LNCaP clone FGC (cell line): ENCODE measurements at regions not wholly inside any gene's neighbourhood (a gene's known extent, or its start where the extent isn't known, plus 50 kb on each side); places are given as distances from the start of the nearest gene placed in this dataset.
A peak's percentile ranks its signal among the peaks of the same experiment; 100 is the strongest.

Experiments
- DNase-seq: peaks from one replicate; pipeline ENCODE4 v3.0.0-alpha.2; 2011; ENCODE audit warnings: low read depth
- H3K4me3 ChIP-seq: 2 replicates; pipeline ENCODE4 v1.5.1; 2011; ENCODE audit warnings: mild to moderate bottlenecking, low read depth, low read length, control low read depth
- TF ChIP-seq, protein P1 (sequence below): IDR thresholded peaks from 2 replicates; pipeline ENCODE4 v1.5.1; 2012; ENCODE audit warnings: mild to moderate bottlenecking; ENCODE audit not compliant: control insufficient read depth, insufficient read depth; ENCODE audit errors: extremely low read depth

DNA sequence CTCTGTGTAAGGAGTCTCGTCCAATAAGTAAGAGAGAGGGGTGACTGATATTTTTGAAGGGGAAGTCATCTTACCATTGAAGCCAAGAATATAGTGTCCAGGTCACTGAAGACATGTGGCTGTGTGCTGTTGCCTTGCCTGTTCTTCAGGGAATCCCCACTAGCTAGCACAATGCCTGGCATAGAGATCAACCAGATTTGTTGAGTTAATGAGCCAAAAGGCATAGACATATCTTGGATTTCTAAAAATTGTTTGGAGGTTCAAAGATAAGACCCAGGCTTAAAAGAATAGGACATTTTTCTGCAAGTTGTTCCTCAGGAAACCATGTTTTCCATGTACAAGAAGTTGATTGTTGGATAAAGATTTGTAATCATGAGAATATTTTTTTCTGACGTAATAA, 119.3 kb upstream of the DKK2 start:
- TF ChIP-seq, protein P1, sequence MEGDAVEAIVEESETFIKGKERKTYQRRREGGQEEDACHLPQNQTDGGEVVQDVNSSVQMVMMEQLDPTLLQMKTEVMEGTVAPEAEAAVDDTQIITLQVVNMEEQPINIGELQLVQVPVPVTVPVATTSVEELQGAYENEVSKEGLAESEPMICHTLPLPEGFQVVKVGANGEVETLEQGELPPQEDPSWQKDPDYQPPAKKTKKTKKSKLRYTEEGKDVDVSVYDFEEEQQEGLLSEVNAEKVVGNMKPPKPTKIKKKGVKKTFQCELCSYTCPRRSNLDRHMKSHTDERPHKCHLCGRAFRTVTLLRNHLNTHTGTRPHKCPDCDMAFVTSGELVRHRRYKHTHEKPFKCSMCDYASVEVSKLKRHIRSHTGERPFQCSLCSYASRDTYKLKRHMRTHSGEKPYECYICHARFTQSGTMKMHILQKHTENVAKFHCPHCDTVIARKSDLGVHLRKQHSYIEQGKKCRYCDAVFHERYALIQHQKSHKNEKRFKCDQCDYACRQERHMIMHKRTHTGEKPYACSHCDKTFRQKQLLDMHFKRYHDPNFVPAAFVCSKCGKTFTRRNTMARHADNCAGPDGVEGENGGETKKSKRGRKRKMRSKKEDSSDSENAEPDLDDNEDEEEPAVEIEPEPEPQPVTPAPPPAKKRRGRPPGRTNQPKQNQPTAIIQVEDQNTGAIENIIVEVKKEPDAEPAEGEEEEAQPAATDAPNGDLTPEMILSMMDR, result no peak
- no peak overlapping the region for H3K4me3 ChIP-seq
- DNase-seq, result no peak

DNA sequence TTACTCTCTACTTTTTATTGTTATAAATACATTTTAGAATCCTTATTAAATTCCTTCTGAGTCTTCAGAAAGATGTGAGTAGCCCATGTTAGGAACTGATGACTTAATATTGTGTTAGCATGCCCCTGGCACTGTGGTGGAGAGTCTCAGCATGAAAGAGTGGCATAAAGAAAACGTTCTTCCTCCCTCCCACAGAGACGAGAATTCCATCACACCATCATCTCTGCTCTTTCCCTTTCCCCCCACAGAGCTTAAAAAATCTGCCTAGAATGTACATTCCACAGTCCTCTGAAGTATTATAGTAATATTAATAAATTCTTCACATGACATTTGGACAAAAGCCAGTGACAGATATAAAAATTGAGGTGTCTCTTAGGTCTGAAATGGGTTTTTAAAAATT, 117.8 kb upstream of the DKK2 start:
- H3K4me3 ChIP-seq, result no peak overlapping the region
- no peak for DNase-seq
- TF ChIP-seq, protein P1, result no peak

DNA sequence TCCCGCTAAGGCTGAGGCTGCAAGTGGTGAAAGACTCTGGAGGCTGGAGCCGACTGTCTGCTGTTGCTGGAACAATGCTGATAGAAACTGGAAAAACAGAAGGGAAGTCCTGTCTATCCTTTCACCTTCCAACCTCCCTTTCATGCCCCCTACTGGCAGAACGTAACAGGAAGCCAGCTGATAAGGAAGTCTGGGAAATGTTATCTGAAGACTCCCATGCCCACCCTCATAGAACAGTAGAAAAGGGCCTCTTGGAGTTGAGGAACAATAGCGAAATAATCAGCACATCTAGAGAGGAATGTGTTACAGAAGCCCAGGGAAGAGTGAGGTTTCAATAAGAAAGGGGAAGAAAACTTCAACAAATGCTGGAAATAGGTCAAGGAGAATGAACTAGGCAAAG, 117.1 kb upstream of the DKK2 start:
- no peak overlapping the region for H3K4me3 ChIP-seq
- DNase-seq, result no peak
- TF ChIP-seq, protein P1, result 0 out of 2 replicates have a peak, but pooled peaks have one; percentile 22

DNA sequence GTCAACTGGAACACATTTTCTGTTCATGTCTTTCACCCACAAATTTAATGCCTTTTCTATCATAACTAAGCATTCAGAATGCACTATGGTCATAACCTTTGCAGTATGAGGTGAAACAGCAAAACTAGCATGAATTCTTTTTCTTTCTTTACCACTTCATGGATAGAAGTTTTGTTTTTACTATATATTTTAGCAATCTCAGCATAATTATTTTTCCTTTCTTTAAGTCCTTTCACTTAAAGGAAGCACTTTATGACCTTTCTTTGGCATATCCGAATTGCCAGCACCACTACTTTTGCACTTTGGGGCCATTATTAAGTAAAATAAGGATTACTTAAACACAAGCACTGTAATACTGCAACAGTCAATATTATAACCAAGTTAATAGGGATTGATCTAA, 115.1 kb upstream of the DKK2 start:
- no peak overlapping the region for H3K4me3 ChIP-seq
- TF ChIP-seq, protein P1, result no peak
- DNase-seq, result no peak

DNA sequence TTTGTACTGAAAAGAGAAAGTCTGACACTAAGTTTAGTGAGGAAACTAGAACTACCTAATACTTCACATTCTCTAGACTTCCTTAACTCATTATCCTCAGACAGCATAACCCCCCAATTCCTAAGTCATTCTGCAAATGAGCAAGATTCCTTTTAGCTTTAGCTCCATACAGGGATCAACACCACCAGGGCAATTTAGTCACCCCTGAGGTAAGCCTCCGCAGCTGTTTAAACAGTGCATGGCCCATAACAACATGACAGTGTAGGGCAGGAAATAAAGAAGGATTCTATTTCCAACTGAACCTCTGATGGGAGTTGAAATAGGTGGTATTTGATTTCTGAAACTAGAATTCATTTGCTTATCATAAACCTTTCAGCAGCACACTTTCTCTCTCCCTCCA, 112.8 kb upstream of the DKK2 start:
- no peak for DNase-seq
- TF ChIP-seq, protein P1, result no peak
- H3K4me3 ChIP-seq, result no peak overlapping the region

DNA sequence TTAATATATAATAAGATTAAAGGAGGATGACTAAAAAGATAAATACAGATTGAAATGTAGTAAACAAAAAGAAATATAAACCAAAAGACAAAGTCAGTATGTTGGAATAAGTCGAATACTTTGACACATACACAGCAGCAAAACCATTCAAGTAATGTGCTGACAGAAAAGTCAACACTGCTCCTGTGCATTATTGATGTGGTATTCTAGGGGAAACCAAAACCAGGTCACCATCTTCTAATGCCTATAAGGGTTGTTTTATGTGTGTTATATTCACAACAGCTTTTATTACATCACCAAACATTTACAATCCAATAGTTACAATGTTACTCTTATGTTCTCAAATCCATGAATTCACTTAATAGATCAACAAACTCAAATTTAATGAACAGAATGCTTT, 111.8 kb upstream of the DKK2 start:
- TF ChIP-seq, protein P1, result no peak
- no peak overlapping the region for H3K4me3 ChIP-seq
- DNase-seq, result no peak

DNA sequence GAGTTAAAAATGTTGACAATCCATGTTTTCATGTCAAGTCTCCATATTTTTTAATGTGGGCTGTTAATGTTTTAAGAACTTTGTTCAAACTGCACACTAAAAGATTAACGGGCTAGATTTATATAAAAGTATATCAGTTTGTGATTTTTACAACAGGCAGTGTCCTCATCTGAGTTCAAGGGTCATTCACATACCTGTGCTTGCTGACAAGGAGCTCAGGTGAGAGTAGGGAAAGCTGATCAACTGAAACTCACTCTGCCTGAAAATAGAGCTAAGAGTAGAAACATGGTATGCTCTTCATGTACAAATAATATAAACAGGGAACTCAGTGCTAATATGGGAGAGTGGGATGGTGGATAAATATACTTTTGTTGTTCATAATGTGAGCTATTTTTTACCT, 102.3 kb upstream of the DKK2 start:
- no peak for DNase-seq
- H3K4me3 ChIP-seq, result no peak overlapping the region
- TF ChIP-seq, protein P1, result no peak
